GM12878 (cell line): ENCODE measurements at regions not wholly inside any gene's neighbourhood (a gene's known extent, or its start where the extent isn't known, plus 50 kb on each side); places are given as distances from the start of the nearest gene placed in this dataset.

ENCODE experiments used
- ATAC-seq: fragments of 200-7000 bp; cut with Tn5 transposase; 3 replicates; pipeline ENCODE4 v1.9.1; 2020; ENCODE audit warnings: mild to moderate bottlenecking, moderate library complexity
- BruUV-seq: library from RNA; stranded (reverse); fragments of 400-500 nt; replicated peaks from 2 replicates; lab custom pipeline; 2021; lab: Mats Ljungman, UMichigan
- CTCF ChIA-PET: fragments of 300-600 bp; sonication (Branson Sonifier 250); formaldehyde crosslinking; extraction: SDS; loops from one replicate; lab custom pipeline; 2021; ENCODE audit warnings: inconsistent platforms; lab: Yijun Ruan, JAX
- POLR2A ChIA-PET: fragments of 350-600 bp; formaldehyde crosslinking; extraction: SDS; loops from one replicate; lab custom pipeline; 2021; ENCODE audit warnings: inconsistent platforms; lab: Charles Lee
- RAD21 ChIA-PET: fragments of 300-600 bp; sonication (Branson Sonifier 250); formaldehyde crosslinking; loops from one replicate; lab custom pipeline; 2023; ENCODE audit warnings: antibody characterized with exemption; ENCODE audit not compliant: unreplicated experiment; lab: Charles Lee
- SMC1A ChIA-PET: fragments of 300-600 bp; sonication (Branson Sonifier 250); formaldehyde crosslinking; loops from one replicate; lab custom pipeline; 2023; ENCODE audit not compliant: unreplicated experiment, uncharacterized antibody; lab: Charles Lee
- DNase-seq: peaks from one replicate; pipeline ENCODE4 v3.0.0-alpha.2; 2011; ENCODE audit warnings: low read depth, low spot score
- FAIRE-seq: peaks from 3 replicates; lab custom pipeline; 2011; peaks lifted over from hg19 to GRCh38; lab: Jason Lieb, UNC
- H2AFZ ChIP-seq: 2 replicates; pipeline ENCODE4 v1.6.0; 2011; ENCODE audit warnings: low read depth, low read length, control low read depth; ENCODE audit not compliant: control insufficient read depth
- H3K27ac ChIP-seq: 2 replicates; pipeline ENCODE4 v1.5.1; 2011; ENCODE audit warnings: control low read depth; ENCODE audit not compliant: control insufficient read depth, insufficient read depth
- H3K27me3 ChIP-seq, 2 experiments: replicated peaks in 1 of 2; 2 replicates each; pipeline versions ENCODE4 v1.6.0 to v1.6.1; 2011; ENCODE audit warnings: low read length in 1 of 2; ENCODE audit not compliant: control insufficient read depth in 2 of 2, insufficient read depth in 2 of 2
- H3K36me3 ChIP-seq, 2 experiments: 2 replicates each; pipeline ENCODE4 v1.5.1; 2011; ENCODE audit warnings: low read length in 1 of 2; ENCODE audit not compliant: control insufficient read depth in 2 of 2, insufficient read depth in 2 of 2
- H3K4me1 ChIP-seq: 2 replicates; pipeline ENCODE4 v1.6.1; 2011; ENCODE audit warnings: mild to moderate bottlenecking, low read length, moderate library complexity, mixed read lengths; ENCODE audit not compliant: control insufficient read depth, insufficient read depth
- H3K4me2 ChIP-seq: 2 replicates; pipeline ENCODE4 v1.6.0; 2011; ENCODE audit warnings: control low read depth; ENCODE audit not compliant: control insufficient read depth, insufficient read depth
- H3K4me3 ChIP-seq: fragments of 200-600 bp; sonication (generic); 2 replicates; pipeline ENCODE4 v1.5.1; 2016
- H3K79me2 ChIP-seq: 2 replicates; pipeline ENCODE4 v1.6.0; 2011; ENCODE audit warnings: low read length; ENCODE audit not compliant: control insufficient read depth, insufficient read depth
- H3K9ac ChIP-seq: 2 replicates; pipeline ENCODE4 v1.8.0; 2011; ENCODE audit warnings: low read length, control low read depth, mixed read lengths; ENCODE audit not compliant: control insufficient read depth, insufficient read depth
- H3K9me3 ChIP-seq: replicated peaks from 3 replicates; pipeline ENCODE4 v1.5.1; 2011; ENCODE audit warnings: mild to moderate bottlenecking, low read length; ENCODE audit not compliant: control insufficient read depth, insufficient read depth
- H4K20me1 ChIP-seq: 2 replicates; pipeline ENCODE4 v1.6.0; 2011; ENCODE audit not compliant: control insufficient read depth, insufficient read depth
- ATF2 ChIP-seq: IDR thresholded peaks from 2 replicates; pipeline ENCODE4 v1.6.1; 2012; ENCODE audit warnings: low read length, inconsistent platforms
- FOS ChIP-seq: IDR thresholded peaks from 3 replicates; pipeline ENCODE4 v1.6.1; 2011; ENCODE audit warnings: borderline replicate concordance; ENCODE audit not compliant: insufficient read length; ENCODE audit errors: extremely low read depth
- GATAD2B ChIP-seq: fragments of 450-650 bp; conservative IDR thresholded peaks from 2 replicates; pipeline ENCODE4 v1.6.1; 2017; ENCODE audit warnings: low read depth, mild to moderate bottlenecking, moderate library complexity
- HDAC6 ChIP-seq: fragments of 200-600 bp; sonication (generic); IDR thresholded peaks from one replicate; pipeline ENCODE4 v1.8.0; 2017; ENCODE audit warnings: antibody characterized with exemption; ENCODE audit not compliant: unreplicated experiment
- HSF1 ChIP-seq: fragments of 150-350 bp; IDR thresholded peaks from 2 replicates; pipeline ENCODE4 v1.6.1; 2014; ENCODE audit warnings: mild to moderate bottlenecking, low read depth, low read length
- MEF2B ChIP-seq: fragments of 450-650 bp; IDR thresholded peaks from 2 replicates; pipeline ENCODE4 v1.6.1; 2018; ENCODE audit warnings: mild to moderate bottlenecking, moderate library complexity; ENCODE audit not compliant: partially characterized antibody, poor library complexity, severe bottlenecking
- MXI1 ChIP-seq: fragments of 150-350 bp; IDR thresholded peaks from 2 replicates; pipeline ENCODE4 v1.6.1; 2011; ENCODE audit warnings: low read depth, mild to moderate bottlenecking, inconsistent platforms, low read length, improper control_type of control experiment
- NFXL1 ChIP-seq: fragments of 450-650 bp; IDR thresholded peaks from 2 replicates; pipeline ENCODE4 v1.6.1; 2017; ENCODE audit warnings: antibody characterized with exemption, mild to moderate bottlenecking, borderline replicate concordance
- NFYA ChIP-seq: IDR thresholded peaks from 2 replicates; pipeline ENCODE4 v1.6.1; 2011; ENCODE audit warnings: low read depth, mild to moderate bottlenecking, low read length, improper control_type of control experiment, borderline replicate concordance
- PBX3 ChIP-seq: IDR thresholded peaks from 2 replicates; pipeline ENCODE4 v1.6.1; 2011; ENCODE audit warnings: mild to moderate bottlenecking, low read depth, low read length, moderate library complexity; ENCODE audit not compliant: insufficient replicate concordance
- PML ChIP-seq: IDR thresholded peaks from 2 replicates; pipeline ENCODE4 v1.6.1; 2012; ENCODE audit warnings: low read length, inconsistent platforms
- POU2F2 ChIP-seq: IDR thresholded peaks from 3 replicates; pipeline ENCODE4 v1.6.1; 2011; ENCODE audit warnings: low read depth, mild to moderate bottlenecking, low read length, borderline replicate concordance
- RAD21 ChIP-seq: IDR thresholded peaks from 2 replicates; pipeline ENCODE4 v1.6.1; 2011; ENCODE audit warnings: mild to moderate bottlenecking, low read depth, low read length, moderate library complexity; ENCODE audit not compliant: insufficient read depth
- SMAD1 ChIP-seq: fragments of 450-650 bp; IDR thresholded peaks from 2 replicates; pipeline ENCODE4 v1.6.1; 2018; ENCODE audit warnings: mild to moderate bottlenecking, low read depth; ENCODE audit not compliant: partially characterized antibody
- SMARCA5 ChIP-seq: fragments of 450-650 bp; IDR thresholded peaks from 2 replicates; pipeline ENCODE4 v1.6.1; 2017; ENCODE audit warnings: mild to moderate bottlenecking
- TAF1 ChIP-seq: IDR thresholded peaks from 2 replicates; pipeline ENCODE4 v1.6.1; 2011; ENCODE audit warnings: mild to moderate bottlenecking, low read depth, low read length, borderline replicate concordance
- USF1 ChIP-seq: IDR thresholded peaks from 2 replicates; pipeline ENCODE4 v1.6.1; 2011; ENCODE audit warnings: borderline replicate concordance, low read depth, mild to moderate bottlenecking, moderate library complexity, mixed read lengths, low read length; ENCODE audit not compliant: insufficient read depth; ENCODE audit errors: extremely low read length
- YBX1 ChIP-seq: fragments of 450-650 bp; IDR thresholded peaks from 2 replicates; pipeline ENCODE4 v1.6.1; 2016; ENCODE audit warnings: antibody characterized with exemption
- ZNF622 ChIP-seq: fragments of 450-650 bp; IDR thresholded peaks from 2 replicates; pipeline ENCODE4 v1.6.1; 2017; ENCODE audit warnings: mild to moderate bottlenecking, inconsistent platforms
- WGBS: methylation state at CpG from one replicate; pipeline ENCODE4 v1.1.6; 2016; ENCODE audit warnings: low lambda C conversion rate; ENCODE audit not compliant: insufficient replicate concordance, insufficient coverage; ENCODE audit errors: missing lambda C conversion rate; 5-methylcytosine and 5-hydroxymethylcytosine counted together
- in situ Hi-C: fragments of 300-500 bp; cut with MboI; formaldehyde crosslinking; loops from 9 replicates; pipeline ENCODE4 v1.14.3; 2018; ENCODE audit warnings: mixed read lengths
- intact Hi-C: fragments of 100-400 bp; cut with micrococcal nuclease; formaldehyde crosslinking; loops from one replicate; pipeline ENCODE4 v1.14.2; 2022; ENCODE audit not compliant: unreplicated experiment

GRCh38 chr3:135393898-135394525 lies 571.5 kb upstream of the PPP2R3A start (continued):
- no peak for TF ChIP-seq ATF2
- TF ChIP-seq USF1 = no peak
- no peak for TF ChIP-seq GATAD2B
- no peak for TF ChIP-seq RAD21
- TF ChIP-seq SMARCA5 = no peak

- H2AFZ ChIP-seq = no peak overlapping the region
- H3K4me3 ChIP-seq = no peak overlapping the region
- no peaks in the 10 kb centered on the region for H3K9me3 ChIP-seq
- intact Hi-C loops (no loop called here), in situ Hi-C loops (no loop called here)
- no peaks in the 10 kb centered on the region; a peak in 1 of 4 replicates for H3K27me3 ChIP-seq
- FAIRE-seq (no peak), ATAC-seq (no peak), DNase-seq (no peak)
- no peak overlapping the region for H3K9ac ChIP-seq
- no peak overlapping the region for H3K27ac ChIP-seq
- WGBS = 31% methylated on average over 2 of the region's 2 CpGs
- ChIA-PET CTCF (interaction anchor here (1.2 kb wide), 1 partner anchor 9 kb away, joined by 4 read pairs; no protein-coding TSS in a partner anchor), RAD21 (no interaction called here), SMC1A (interaction anchor here (0.9 kb wide), 1 partner anchor 12 kb away, joined by 4 read pairs; no protein-coding TSS in a partner anchor), POLR2A (no interaction called here)
- no peak overlapping the region for H3K4me2 ChIP-seq
- no peaks in the 10 kb centered on the region for H3K36me3 ChIP-seq
- H4K20me1 ChIP-seq = no peaks in the 10 kb centered on the region
- H3K4me1 ChIP-seq = no peaks in the 10 kb centered on the region
- no peaks in the 10 kb centered on the region for H3K79me2 ChIP-seq
- BruUV-seq = no TSS peak
- TF ChIP-seq FOS (no peak), PBX3 (no peak), NFXL1 (no peak), POU2F2 (no peak), HSF1 (no peak), PML (no peak), SMAD1 (no peak), TAF1 (no peak), MXI1 (no peak), HDAC6 (no peak), YBX1 (no peak), MEF2B (no peak), NFYA (no peak), ZNF622 (no peak)
Observed at GRCh38 chr3:135412475-135412874, 553.1 kb upstream of the PPP2R3A start.
